Thyroid gland (tissue), 4 donors: ENCODE measurements at regions not wholly inside any gene's neighbourhood (a gene's known extent, or its start where the extent isn't known, plus 50 kb on each side); places are given as distances from the start of the nearest gene placed in this dataset.

Source experiments
- DNase-seq, 2 donors: peaks; one replicate each; pipeline ENCODE4 v3.0.0-alpha.2; 2019
- H3K27ac ChIP-seq, 3 donors: fragments of 200-600 bp; sonication (generic); 1 replicate in 2 of 3; 2 replicates in 1 of 3; pipeline ENCODE4 v1.5.1; 2016 to 2019; ENCODE audit warnings: mild to moderate bottlenecking in 1 of 3, moderate library complexity in 1 of 3
- H3K27me3 ChIP-seq: fragments of 200-600 bp; sonication (generic); one replicate; pipeline ENCODE4 v1.5.1; 2019
- H3K36me3 ChIP-seq, 2 donors: fragments of 200-600 bp; sonication (generic); one replicate each; pipeline ENCODE4 v1.5.1; 2016 to 2019
- H3K4me1 ChIP-seq, 2 donors: fragments of 200-600 bp; sonication (generic); one replicate each; pipeline ENCODE4 v1.5.1; 2017 to 2019
- H3K4me3 ChIP-seq, 3 donors: fragments of 200-600 bp; sonication (generic); replicated peaks in 1 of 3; 1 replicate in 2 of 3; 2 replicates in 1 of 3; pipeline ENCODE4 v1.5.1; 2016; ENCODE audit warnings: mild to moderate bottlenecking in 1 of 3
- H3K9me3 ChIP-seq: fragments of 200-600 bp; sonication (generic); one replicate; pipeline ENCODE4 v1.5.1; 2017
- POLR2A ChIP-seq, 2 donors: fragments of 450-650 bp; IDR thresholded peaks; one replicate each; pipeline ENCODE4 v1.6.1; 2017; ENCODE audit warnings: antibody characterized with exemption in 2 of 2, mild to moderate bottlenecking in 2 of 2, moderate library complexity in 1 of 2
- WGBS, 2 donors: methylation state at CpG; one replicate each; pipeline ENCODE4 v1.1.5; 2017; 5-methylcytosine and 5-hydroxymethylcytosine counted together
- intact Hi-C: fragments of 100-400 bp; cut with DNase I; formaldehyde crosslinking; loops from one replicate; pipeline ENCODE4 v1.15.1; 2023
- TF ChIP-seq, protein P1 (sequence below), 6 experiments: fragments of 200-600 bp in 3 of 6; fragments of 450-650 bp in 3 of 6; sonication (generic) in 3 of 6; IDR thresholded peaks; one replicate each; pipeline ENCODE4 v1.5.1; 2016 to 2019; ENCODE audit warnings: antibody characterized with exemption in 6 of 6, mild to moderate bottlenecking in 2 of 6, inconsistent platforms in 1 of 6, moderate library complexity in 1 of 6

DNA sequence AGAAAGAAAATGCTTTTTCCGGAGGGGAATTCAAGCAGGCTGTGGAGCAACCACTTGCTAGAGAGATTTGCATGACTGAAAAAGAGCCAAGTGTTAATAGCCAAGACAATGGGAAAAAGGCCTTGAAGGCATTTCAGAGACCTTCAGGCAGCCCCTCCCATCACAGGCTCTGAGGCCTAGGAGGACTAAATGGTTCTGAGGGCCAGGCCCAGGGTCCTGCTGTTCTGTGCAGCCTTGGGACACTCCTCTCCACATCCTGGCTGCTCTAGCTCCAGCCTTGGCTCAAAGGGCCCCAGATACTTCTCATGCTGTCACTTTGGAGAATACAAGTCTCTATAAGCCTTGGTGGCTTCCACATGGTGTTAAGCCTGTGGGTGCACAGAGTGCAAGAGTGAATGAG is 81.8 kb downstream of the B3GNT2 start:
- Histone ChIP-seq H3K4me1 (peaks cover 0 to 6% of the 10 kb centered on the region in 2 donors), H3K4me3 (no peak overlapping the region), H3K9me3 (no peaks in the 10 kb centered on the region), H3K36me3 (no peaks in the 10 kb centered on the region), H3K27me3 (no peaks in the 10 kb centered on the region), H3K27ac (no peak overlapping the region)
- DNase-seq: no peak
- TF ChIP-seq, protein P1, sequence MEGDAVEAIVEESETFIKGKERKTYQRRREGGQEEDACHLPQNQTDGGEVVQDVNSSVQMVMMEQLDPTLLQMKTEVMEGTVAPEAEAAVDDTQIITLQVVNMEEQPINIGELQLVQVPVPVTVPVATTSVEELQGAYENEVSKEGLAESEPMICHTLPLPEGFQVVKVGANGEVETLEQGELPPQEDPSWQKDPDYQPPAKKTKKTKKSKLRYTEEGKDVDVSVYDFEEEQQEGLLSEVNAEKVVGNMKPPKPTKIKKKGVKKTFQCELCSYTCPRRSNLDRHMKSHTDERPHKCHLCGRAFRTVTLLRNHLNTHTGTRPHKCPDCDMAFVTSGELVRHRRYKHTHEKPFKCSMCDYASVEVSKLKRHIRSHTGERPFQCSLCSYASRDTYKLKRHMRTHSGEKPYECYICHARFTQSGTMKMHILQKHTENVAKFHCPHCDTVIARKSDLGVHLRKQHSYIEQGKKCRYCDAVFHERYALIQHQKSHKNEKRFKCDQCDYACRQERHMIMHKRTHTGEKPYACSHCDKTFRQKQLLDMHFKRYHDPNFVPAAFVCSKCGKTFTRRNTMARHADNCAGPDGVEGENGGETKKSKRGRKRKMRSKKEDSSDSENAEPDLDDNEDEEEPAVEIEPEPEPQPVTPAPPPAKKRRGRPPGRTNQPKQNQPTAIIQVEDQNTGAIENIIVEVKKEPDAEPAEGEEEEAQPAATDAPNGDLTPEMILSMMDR (IDR thresholded peaks at IDR 0.05): no peak
- no peak for TF ChIP-seq POLR2A (IDR thresholded peaks at IDR 0.05)
- intact Hi-C loops: no loop called here
- WGBS, 2 donors: 96 to 100% methylated on average over 1 of the region's 1 CpG
